Spleen (tissue), 11 donors: ENCODE measurements at regions not wholly inside any gene's neighbourhood (a gene's known extent, or its start where the extent isn't known, plus 50 kb on each side); places are given as distances from the start of the nearest gene placed in this dataset.

Experiments
- DNase-seq: peaks from one replicate; pipeline ENCODE4 v3.0.0-alpha.2; 2020
- H3K27ac ChIP-seq, 8 donors: fragments of 200-600 bp; sonication (generic) in 7 of 8; 1 replicate in 4 of 8; 2 replicates in 4 of 8; pipeline versions ENCODE4 v1.5.0 to v1.8.0; 2016 to 2021; ENCODE audit warnings: inconsistent platforms in 4 of 8, mild to moderate bottlenecking in 4 of 8, moderate library complexity in 1 of 8
- H3K27me3 ChIP-seq, 7 donors: fragments of 200-600 bp; sonication (generic) in 6 of 7; replicated peaks in 1 of 7; 1 replicate in 4 of 7; 2 replicates in 3 of 7; pipeline versions ENCODE4 v1.5.0 to v1.8.0; 2016 to 2021; ENCODE audit warnings: inconsistent platforms in 3 of 7, mild to moderate bottlenecking in 1 of 7
- H3K36me3 ChIP-seq, 6 donors: fragments of 200-600 bp; sonication (generic) in 5 of 6; 1 replicate in 4 of 6; 2 replicates in 2 of 6; pipeline versions ENCODE4 v1.5.0 to v1.8.0; 2016 to 2021; ENCODE audit warnings: inconsistent platforms in 2 of 6
- H3K4me1 ChIP-seq, 6 donors: fragments of 200-600 bp; sonication (generic) in 5 of 6; 1 replicate in 3 of 6; 2 replicates in 3 of 6; pipeline versions ENCODE4 v1.5.0 to v1.8.0; 2016 to 2021; ENCODE audit warnings: inconsistent platforms in 3 of 6
- H3K4me3 ChIP-seq, 8 donors: fragments of 200-600 bp; sonication (generic) in 7 of 8; 1 replicate in 4 of 8; 2 replicates in 4 of 8; pipeline versions ENCODE4 v1.5.0 to v1.8.0; 2016 to 2021; ENCODE audit warnings: inconsistent platforms in 4 of 8, mild to moderate bottlenecking in 4 of 8, moderate library complexity in 2 of 8
- H3K9me3 ChIP-seq, 8 donors: fragments of 200-600 bp; sonication (generic) in 7 of 8; 1 replicate in 4 of 8; 2 replicates in 4 of 8; pipeline versions ENCODE4 v1.5.0 to v1.8.0; 2016 to 2021; ENCODE audit warnings: inconsistent platforms in 4 of 8
- CTCF ChIP-seq, 11 experiments: fragments of 200-600 bp in 7 of 11; fragments of 450-650 bp in 4 of 11; sonication (generic) in 4 of 11; IDR thresholded peaks in 8 of 11; conservative IDR thresholded peaks in 3 of 11; 1 replicate in 7 of 11; 2 replicates in 4 of 11; pipeline versions ENCODE4 v1.4.0 to v1.8.0; 2016 to 2021; ENCODE audit warnings: antibody characterized with exemption in 11 of 11, inconsistent platforms in 4 of 11, mild to moderate bottlenecking in 1 of 11
- POLR2A ChIP-seq, 3 donors: fragments of 450-650 bp; IDR thresholded peaks; one replicate each; pipeline ENCODE4 v1.5.1; 2017; ENCODE audit warnings: antibody characterized with exemption in 3 of 3, mild to moderate bottlenecking in 1 of 3
- POLR2AphosphoS5 ChIP-seq, 3 donors: sonication (generic); formaldehyde crosslinking; IDR thresholded peaks; one replicate each; pipeline ENCODE4 v1.5.1; 2017; ENCODE audit warnings: antibody characterized with exemption in 3 of 3
- WGBS, 5 donors: extraction: QIAGEN DNeasy Blood & Tissue Kit in 3 of 5; methylation state at CpG; one replicate each; pipeline versions ENCODE4 v1.1.5 to v1.1.7; 2013 to 2018; 5-methylcytosine and 5-hydroxymethylcytosine counted together
- intact Hi-C: fragments of 100-400 bp; cut with DNase I; formaldehyde crosslinking; loops from one replicate; pipeline ENCODE4 v1.15.0; 2023; ENCODE audit warnings: low total_unique reads
- donor health status: healthy with polysubstance abuse.
- donor health status: DM: no; HTN: no; CAD: no; lungs with moderate emphysema.
- donor health status: DM: no; HTN: no; CAD: no.
- donor health status: Bipolar disorder and iron deficiency.
- donor health status: healthy.
- donor health status: DM: no; HTN: no; CAD: no.
- donor health status: DM: yes; HTN: yes; CAD: no.

GRCh38 chr15:97059281-97059680 is 728.8 kb downstream of the NR2F2 start:
- intact Hi-C loops = no loop called here
- H3K27me3 ChIP-seq = no peaks in the 10 kb centered on the region
- H3K4me1 ChIP-seq = no peaks in the 10 kb centered on the region
- no peaks in the 10 kb centered on the region for H3K9me3 ChIP-seq
- H3K36me3 ChIP-seq = no peaks in the 10 kb centered on the region
- no peak overlapping the region for H3K4me3 ChIP-seq
- H3K27ac ChIP-seq = no peak overlapping the region
- no peak for DNase-seq
- no peak for TF ChIP-seq CTCF (IDR thresholded peaks at IDR 0.05 in 8 of 11, conservative IDR thresholded peaks at IDR 0.05 in 3 of 11)
- WGBS, 5 donors = 72 to 93% (median 74%) methylated on average over 5 of the region's 5 CpGs

DNA sequence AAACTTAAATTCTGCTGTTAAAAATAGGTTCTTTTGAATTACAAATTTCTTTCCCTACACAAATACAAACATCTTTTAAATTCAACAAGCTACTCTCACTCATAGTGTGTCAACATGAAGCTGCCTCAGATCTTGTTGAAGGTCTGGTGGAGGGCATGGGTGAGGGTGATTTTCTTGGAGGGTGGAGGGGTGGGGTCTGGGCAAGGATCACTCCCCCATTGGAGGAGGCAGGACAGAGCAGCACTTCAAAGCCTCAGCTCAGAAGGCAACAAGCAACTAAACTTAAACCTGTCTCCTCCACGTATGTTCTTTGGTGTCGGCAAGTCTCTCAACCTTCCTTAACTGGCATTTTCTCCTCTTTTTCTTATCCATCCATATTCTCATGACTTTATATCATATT is 730.9 kb downstream of the NR2F2 start:
- intact Hi-C loops = no loop called here
- WGBS, 5 donors = 44 to 49% (median 46%) methylated on average over 2 of the region's 2 CpGs
- no peak for TF ChIP-seq CTCF (IDR thresholded peaks at IDR 0.05 in 8 of 11, conservative IDR thresholded peaks at IDR 0.05 in 3 of 11)
- no peak for TF ChIP-seq POLR2A (IDR thresholded peaks at IDR 0.05)
- TF ChIP-seq POLR2AphosphoS5 (IDR thresholded peaks at IDR 0.05) = no peak
- no peak overlapping the region for H3K27ac ChIP-seq
- H3K9me3 ChIP-seq = no peaks in the 10 kb centered on the region
- H3K27me3 ChIP-seq = no peaks in the 10 kb centered on the region
- H3K4me3 ChIP-seq = no peak overlapping the region
- H3K4me1 ChIP-seq = no peaks in the 10 kb centered on the region
- DNase-seq = no peak
- no peaks in the 10 kb centered on the region for H3K36me3 ChIP-seq

- Histone ChIP-seq H3K9me3 (peaks cover 0 to 16% (median 10%) of the 10 kb centered on the region in 8 donors), H3K27me3 (no peaks in the 10 kb centered on the region), H3K36me3 (no peaks in the 10 kb centered on the region), H3K27ac (no peak overlapping the region), H3K4me1 (no peaks in the 10 kb centered on the region), H3K4me3 (no peak overlapping the region)
- 57 to 90% (median 82%) methylated on average over 4 of the region's 4 CpGs for WGBS, 5 donors
- no peak for DNase-seq
- TF ChIP-seq CTCF (IDR thresholded peaks at IDR 0.05 in 8 of 11, conservative IDR thresholded peaks at IDR 0.05 in 3 of 11) = no peak
- no peak for TF ChIP-seq POLR2AphosphoS5 (IDR thresholded peaks at IDR 0.05)
- intact Hi-C loops = no loop called here
Observed at GRCh38 chr15:97071668-97072067, 741.2 kb downstream of the NR2F2 start.

DNA sequence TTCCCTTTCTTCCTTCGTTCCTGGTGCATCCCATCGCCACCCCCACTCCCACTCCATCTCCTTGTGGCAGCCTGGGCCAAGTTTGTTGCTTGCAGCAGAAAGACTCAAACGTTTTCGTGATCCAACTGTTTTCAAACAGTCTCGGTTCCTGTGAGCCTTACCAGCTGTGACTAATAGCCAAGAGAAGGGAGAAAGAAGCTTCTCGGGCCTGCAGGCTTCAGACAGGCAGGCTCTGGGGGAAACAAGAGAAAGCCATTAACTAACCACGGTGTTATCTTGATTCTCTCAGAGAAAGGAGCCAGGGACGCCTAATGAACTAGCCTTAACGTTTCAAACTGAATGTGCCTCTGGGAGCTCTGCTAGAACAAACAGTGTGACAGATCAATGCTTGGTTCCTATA is 742.0 kb downstream of the NR2F2 start:
- no peak for TF ChIP-seq CTCF (IDR thresholded peaks at IDR 0.05 in 8 of 11, conservative IDR thresholded peaks at IDR 0.05 in 3 of 11)
- no peak for TF ChIP-seq POLR2AphosphoS5 (IDR thresholded peaks at IDR 0.05)
- TF ChIP-seq POLR2A (IDR thresholded peaks at IDR 0.05) = no peak
- peak overlapping the region in 1 of 8 donors; percentile 28 for H3K27ac ChIP-seq
- no peaks in the 10 kb centered on the region for H3K27me3 ChIP-seq
- WGBS, 5 donors = 30 to 35% (median 33%) methylated on average over 9 of the region's 9 CpGs
- H3K9me3 ChIP-seq = peaks cover 0 to 16% (median 10%) of the 10 kb centered on the region in 8 donors
- intact Hi-C loops = no loop called here
- no peaks in the 10 kb centered on the region for H3K36me3 ChIP-seq
- H3K4me1 ChIP-seq = no peaks in the 10 kb centered on the region
- no peak for DNase-seq
- H3K4me3 ChIP-seq = no peak overlapping the region
